Epithelial cell of proximal tubule (primary cell): ENCODE measurements at regions not wholly inside any gene's neighbourhood (a gene's known extent, or its start where the extent isn't known, plus 50 kb on each side); places are given as distances from the start of the nearest gene placed in this dataset.

ENCODE experiments used
- DNase-seq: peaks from one replicate; pipeline ENCODE4 v3.0.0-alpha.2; 2011; ENCODE audit warnings: low read depth
- H3K4me3 ChIP-seq: 2 replicates; pipeline ENCODE4 v1.5.1; 2011; ENCODE audit warnings: low read depth, mild to moderate bottlenecking, low read length
- TF ChIP-seq, protein P1 (sequence below): conservative IDR thresholded peaks from 2 replicates; pipeline ENCODE4 v1.5.1; 2012; ENCODE audit warnings: low read depth, mild to moderate bottlenecking, low read length

DNA sequence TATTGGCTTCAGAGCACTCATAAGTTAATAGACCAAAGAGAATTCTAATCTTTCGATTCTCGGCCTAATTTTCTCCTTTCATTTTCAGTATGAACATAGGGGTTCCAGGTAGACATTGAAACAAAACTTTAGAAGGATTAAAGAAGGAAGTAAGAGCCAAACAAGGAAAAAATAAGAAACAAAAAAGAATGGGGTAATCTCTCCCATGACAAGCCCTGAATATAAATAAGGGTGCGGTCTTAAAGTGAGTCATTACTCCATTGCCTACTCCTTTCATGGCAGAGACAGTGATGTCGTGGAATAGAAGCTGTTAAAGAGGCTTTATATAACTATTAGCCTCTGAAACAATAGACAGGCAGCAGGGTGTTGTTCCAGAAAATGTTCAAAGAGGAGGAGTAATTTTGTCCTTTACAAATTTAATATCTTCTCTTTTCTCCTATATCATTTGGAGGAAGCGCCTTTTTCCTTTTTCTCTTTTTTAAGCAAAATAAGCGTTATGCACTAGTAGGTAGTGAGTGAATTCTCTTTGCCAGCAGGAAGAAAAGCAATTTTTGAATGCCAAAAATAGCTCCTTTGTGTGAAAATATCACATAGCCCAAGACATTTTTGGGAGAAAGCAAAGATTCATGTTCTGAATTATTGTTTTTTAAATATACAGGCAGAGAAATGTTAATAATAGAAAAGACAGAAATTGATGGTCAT is 607.9 kb upstream of the KCNMB2 start:
- TF ChIP-seq, protein P1, sequence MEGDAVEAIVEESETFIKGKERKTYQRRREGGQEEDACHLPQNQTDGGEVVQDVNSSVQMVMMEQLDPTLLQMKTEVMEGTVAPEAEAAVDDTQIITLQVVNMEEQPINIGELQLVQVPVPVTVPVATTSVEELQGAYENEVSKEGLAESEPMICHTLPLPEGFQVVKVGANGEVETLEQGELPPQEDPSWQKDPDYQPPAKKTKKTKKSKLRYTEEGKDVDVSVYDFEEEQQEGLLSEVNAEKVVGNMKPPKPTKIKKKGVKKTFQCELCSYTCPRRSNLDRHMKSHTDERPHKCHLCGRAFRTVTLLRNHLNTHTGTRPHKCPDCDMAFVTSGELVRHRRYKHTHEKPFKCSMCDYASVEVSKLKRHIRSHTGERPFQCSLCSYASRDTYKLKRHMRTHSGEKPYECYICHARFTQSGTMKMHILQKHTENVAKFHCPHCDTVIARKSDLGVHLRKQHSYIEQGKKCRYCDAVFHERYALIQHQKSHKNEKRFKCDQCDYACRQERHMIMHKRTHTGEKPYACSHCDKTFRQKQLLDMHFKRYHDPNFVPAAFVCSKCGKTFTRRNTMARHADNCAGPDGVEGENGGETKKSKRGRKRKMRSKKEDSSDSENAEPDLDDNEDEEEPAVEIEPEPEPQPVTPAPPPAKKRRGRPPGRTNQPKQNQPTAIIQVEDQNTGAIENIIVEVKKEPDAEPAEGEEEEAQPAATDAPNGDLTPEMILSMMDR = no peak
- no peak for DNase-seq

DNA sequence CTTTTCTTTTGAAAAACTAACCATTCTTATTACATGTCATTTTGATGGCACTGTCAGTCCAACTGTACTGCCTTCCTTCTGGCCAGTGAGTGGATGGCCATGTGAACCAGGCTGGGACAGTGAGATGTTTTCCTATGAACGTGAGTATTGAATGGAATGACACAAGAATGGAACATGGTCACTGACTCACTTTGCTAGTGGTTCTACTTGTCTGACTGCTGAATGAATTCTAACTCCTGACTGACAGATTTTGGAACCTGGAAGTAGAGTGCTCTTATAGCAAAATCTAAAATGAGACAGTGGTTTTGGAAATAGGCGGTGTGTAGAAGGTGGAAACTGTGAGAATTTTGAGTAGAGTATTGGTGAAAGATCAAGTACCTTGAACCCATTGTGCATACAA is 606.9 kb upstream of the KCNMB2 start:
- TF ChIP-seq, protein P1 = no peak
- DNase-seq = no peak
- H3K4me3 ChIP-seq = no peak overlapping the region

More for the DNA sequence above, 607.9 kb upstream of the KCNMB2 start:
- no peak overlapping the region for H3K4me3 ChIP-seq

DNA sequence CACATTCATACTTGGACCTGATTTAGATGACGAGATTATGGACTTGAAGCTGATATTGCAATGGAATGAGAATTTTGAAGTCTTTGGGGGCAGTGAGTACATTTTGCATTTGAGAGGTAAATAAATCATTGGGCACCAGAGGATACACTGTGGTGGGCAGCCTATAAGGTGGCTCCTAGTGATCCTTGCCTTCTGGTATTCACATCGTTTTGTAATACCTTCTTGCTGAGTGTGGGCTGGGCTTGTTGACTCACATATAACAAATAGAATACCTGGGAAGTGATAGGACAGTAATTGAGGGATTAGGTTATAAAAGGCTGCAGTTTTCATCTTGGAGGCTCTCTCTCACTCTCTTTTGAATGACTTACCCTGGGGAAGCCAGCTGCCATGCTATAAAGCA is 605.5 kb upstream of the KCNMB2 start:
- DNase-seq = no peak
- TF ChIP-seq, protein P1 = no peak
- no peak overlapping the region for H3K4me3 ChIP-seq

DNA sequence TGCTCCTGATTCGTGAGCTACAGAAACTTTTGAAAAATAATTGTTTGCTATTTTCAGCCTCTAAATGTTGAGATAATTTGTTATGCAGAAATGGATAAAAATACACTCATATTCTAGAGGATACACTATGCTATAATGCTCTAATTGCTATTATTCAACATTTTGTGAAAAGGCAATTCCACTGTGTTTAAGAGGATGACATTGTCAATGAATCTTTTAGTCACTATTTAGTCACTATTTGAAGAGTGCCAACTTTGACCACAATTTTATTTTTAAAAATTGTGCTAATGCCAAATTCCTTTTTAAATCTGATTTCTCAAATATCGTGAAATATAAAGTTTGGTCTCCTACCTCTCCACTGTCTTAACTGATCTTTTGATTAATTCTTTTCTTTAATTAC is 604.9 kb upstream of the KCNMB2 start:
- TF ChIP-seq, protein P1 = no peak
- no peak for DNase-seq
- H3K4me3 ChIP-seq = no peak overlapping the region

DNA sequence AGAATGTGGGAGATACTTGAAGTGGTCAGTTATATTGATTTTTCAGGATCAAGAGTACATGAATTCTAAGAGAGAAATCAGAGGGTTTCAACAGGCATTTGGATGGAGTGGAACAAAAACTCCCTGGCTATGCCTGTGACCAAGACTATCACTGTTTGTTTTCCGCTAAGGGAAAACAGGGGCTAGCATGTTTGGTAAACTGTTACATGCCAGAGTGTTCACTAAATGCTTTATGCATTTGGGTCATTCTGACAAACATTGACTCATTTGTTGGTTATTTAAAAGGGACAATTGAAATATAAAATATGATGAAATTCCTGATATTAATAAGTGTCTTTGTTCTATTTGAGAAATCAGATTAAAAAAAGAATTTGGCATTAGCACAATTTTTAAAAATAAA is 603.9 kb upstream of the KCNMB2 start:
- no peak for DNase-seq
- no peak overlapping the region for H3K4me3 ChIP-seq
- TF ChIP-seq, protein P1 = no peak

DNA sequence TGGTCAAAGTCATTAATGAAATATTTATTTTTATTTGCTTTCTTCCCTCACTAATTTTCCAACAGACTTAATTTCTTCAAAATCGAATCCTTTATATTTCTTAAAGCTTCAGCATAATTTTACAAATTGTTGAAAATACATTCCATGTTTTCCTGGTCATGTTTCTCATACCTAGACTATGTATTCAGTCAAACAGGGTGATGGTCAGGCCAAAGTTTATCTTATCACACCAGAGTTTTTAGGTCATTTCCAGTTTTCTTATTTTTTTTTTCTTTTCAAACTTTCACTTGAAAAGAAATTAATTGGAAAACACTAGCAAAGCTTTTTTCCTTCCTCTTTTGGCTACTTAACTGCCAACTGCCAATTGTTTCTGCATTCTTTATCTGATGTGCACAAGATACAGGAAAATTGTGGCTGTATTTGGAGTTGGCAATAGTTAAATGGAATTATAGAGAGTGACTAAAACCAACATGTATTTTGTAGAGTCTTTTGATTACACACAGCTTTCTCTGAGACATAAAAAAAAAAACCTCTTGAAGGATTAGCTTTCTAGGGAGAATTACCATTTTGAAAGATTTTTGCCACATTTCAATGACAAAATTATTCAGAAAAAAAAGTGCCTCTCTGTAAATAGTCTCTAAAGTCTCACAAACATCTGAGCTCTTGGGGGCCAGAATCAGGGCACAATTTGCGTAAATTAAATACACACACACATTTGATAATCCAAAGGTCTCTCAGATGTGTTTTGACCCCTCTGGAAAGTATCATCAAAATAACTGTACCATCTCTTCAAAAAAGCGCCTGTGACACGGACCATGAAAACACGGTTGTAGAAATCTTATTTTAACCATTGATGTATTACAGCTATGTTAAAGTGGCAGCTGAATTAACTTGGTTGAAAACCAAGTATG is 603.2 kb upstream of the KCNMB2 start:
- TF ChIP-seq, protein P1 = no peak
- DNase-seq = no peak
- no peak overlapping the region for H3K4me3 ChIP-seq
